NT2/D1 (cell line): ENCODE measurements at regions not wholly inside any gene's neighbourhood (a gene's known extent, or its start where the extent isn't known, plus 50 kb on each side); places are given as distances from the start of the nearest gene placed in this dataset.

Experiments
- YY1 ChIP-seq: IDR thresholded peaks from 2 replicates; pipeline ENCODE4 v1.6.1; 2011; ENCODE audit not compliant: insufficient read length, insufficient read depth
- ZNF274 ChIP-seq: IDR thresholded peaks from 2 replicates; pipeline ENCODE4 v1.6.1; 2011; ENCODE audit warnings: mild to moderate bottlenecking, low read depth, low read length

DNA sequence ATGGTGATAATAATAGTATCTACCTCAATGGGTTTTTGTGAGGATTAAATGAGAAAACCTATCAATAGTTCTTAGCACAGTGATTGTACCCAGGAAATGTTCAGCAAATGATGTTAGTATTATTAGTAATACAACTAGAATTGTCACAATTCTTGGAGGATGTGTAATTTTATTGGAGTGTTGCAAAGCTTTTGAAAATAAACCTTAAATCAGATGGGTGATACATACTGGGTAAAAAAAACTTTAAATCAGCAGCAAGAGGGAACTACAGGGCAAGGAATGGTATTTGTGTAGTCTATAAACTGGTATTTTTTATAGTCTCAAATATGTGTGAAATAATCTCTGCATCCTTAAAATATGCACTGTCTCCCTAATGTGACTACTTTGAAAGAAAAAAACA, 371.6 kb downstream of the PIK3R1 start:
- TF ChIP-seq ZNF274: no peak
- TF ChIP-seq YY1: no peak
